SH-SY5Y (cell line): ENCODE measurements at regions not wholly inside any gene's neighbourhood (a gene's known extent, or its start where the extent isn't known, plus 50 kb on each side); places are given as distances from the start of the nearest gene placed in this dataset.

Experiments
- GATA2 ChIP-seq: IDR thresholded peaks from 2 replicates; pipeline ENCODE4 v1.6.1; 2011; ENCODE audit warnings: mild to moderate bottlenecking, low read depth, low read length
- GATA3 ChIP-seq: IDR thresholded peaks from 2 replicates; pipeline ENCODE4 v1.6.1; 2011; ENCODE audit warnings: low read depth, mild to moderate bottlenecking, low read length, moderate library complexity

DNA sequence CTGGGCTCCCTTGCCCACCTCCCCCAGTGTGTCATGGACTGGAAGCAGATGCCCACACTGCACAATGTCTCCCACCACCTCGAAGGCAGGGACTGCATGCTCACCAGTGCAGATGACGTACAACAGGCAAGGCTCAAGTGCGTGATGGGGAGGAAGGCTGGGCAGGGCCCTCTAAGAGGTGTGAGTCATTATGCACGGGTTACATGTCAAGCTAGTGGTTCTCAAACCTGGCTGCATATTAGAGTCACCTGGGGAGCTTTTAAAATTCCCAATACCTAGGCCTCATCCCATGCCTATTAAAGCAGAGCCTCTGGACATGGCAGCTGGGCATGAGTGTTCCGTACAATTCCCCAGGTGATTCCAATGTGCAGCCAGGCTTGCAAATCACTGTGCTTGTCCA is 137.9 kb upstream of the NGF start:
- TF ChIP-seq GATA2 (no peak), GATA3 (no peak)
